SK-N-SH (cell line): ENCODE measurements at regions not wholly inside any gene's neighbourhood (a gene's known extent, or its start where the extent isn't known, plus 50 kb on each side); places are given as distances from the start of the nearest gene placed in this dataset.

Experiments
- EP300 ChIP-seq, 2 experiments: IDR thresholded peaks; 2 replicates each; pipeline versions ENCODE4 v1.4.0 to v1.6.1; 2012; ENCODE audit warnings: borderline replicate concordance in 1 of 2, low read depth in 1 of 2, low read length in 1 of 2
- FOXJ3 ChIP-seq: sonication (generic); formaldehyde crosslinking; IDR thresholded peaks from 2 replicates; pipeline ENCODE4 v1.5.1; 2020; ENCODE audit warnings: mild to moderate bottlenecking, missing genetic modification reagents
- GATA2 ChIP-seq: sonication (generic); formaldehyde crosslinking; IDR thresholded peaks from 2 replicates; pipeline ENCODE4 v1.5.0; 2020; ENCODE audit warnings: mild to moderate bottlenecking, missing genetic modification reagents
- JUND ChIP-seq: IDR thresholded peaks from 2 replicates; pipeline ENCODE4 v1.4.0; 2012
- NFIC ChIP-seq: IDR thresholded peaks from 2 replicates; pipeline ENCODE4 v1.4.0; 2012; ENCODE audit warnings: borderline replicate concordance
- POLR2AphosphoS5 ChIP-seq: IDR thresholded peaks from 2 replicates; pipeline ENCODE4 v1.6.1; 2012; ENCODE audit warnings: low read depth, low read length
- RFX5 ChIP-seq: IDR thresholded peaks from 2 replicates; pipeline ENCODE4 v1.6.1; 2012; ENCODE audit warnings: mild to moderate bottlenecking, improper control_type of control experiment, low read length
- TF ChIP-seq, protein P1 (sequence below): fragments of 200-600 bp; sonication (generic); IDR thresholded peaks from 2 replicates; pipeline ENCODE4 v1.6.1; 2017; ENCODE audit warnings: antibody characterized with exemption, mild to moderate bottlenecking, moderate library complexity
- TF ChIP-seq, protein P2 (sequence below): fragments of 150-350 bp; IDR thresholded peaks from 2 replicates; pipeline ENCODE4 v1.6.1; 2017; ENCODE audit warnings: antibody characterized with exemption, low read length, low read depth, borderline replicate concordance

DNA sequence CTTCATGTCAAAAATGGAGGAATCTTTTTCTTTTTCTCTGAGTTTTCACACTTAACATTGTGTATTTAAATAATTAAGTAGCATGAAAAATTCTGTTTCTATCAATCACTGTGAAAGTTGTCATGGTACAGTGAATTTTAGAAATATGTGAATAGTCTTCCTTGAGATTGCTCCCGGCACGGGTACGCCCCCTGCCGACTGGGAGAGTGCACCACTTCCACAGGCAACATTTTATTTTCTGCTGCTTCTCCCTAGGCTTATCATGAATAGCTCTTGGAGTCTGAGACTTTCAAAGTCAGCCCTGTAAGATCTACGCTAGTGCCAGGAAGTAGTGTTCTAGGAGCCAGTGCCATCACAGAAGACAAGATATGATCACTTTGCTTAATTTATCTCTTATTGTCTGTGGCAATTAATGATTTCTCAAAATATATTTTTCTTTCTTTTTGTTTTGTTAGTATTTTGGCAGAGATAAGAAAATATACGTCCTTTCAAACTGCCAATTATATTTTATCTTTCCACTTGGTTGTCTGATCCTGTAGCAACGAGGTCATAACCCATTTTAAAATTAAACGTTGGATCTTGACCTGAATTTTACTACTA is 763.8 kb upstream of the AADAT start:
- TF ChIP-seq, protein P1, sequence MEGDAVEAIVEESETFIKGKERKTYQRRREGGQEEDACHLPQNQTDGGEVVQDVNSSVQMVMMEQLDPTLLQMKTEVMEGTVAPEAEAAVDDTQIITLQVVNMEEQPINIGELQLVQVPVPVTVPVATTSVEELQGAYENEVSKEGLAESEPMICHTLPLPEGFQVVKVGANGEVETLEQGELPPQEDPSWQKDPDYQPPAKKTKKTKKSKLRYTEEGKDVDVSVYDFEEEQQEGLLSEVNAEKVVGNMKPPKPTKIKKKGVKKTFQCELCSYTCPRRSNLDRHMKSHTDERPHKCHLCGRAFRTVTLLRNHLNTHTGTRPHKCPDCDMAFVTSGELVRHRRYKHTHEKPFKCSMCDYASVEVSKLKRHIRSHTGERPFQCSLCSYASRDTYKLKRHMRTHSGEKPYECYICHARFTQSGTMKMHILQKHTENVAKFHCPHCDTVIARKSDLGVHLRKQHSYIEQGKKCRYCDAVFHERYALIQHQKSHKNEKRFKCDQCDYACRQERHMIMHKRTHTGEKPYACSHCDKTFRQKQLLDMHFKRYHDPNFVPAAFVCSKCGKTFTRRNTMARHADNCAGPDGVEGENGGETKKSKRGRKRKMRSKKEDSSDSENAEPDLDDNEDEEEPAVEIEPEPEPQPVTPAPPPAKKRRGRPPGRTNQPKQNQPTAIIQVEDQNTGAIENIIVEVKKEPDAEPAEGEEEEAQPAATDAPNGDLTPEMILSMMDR, result peak; percentile 94
- TF ChIP-seq POLR2AphosphoS5 (no peak), FOXJ3 (CRISPR knock-in tag) (no peak), EP300 (IDR thresholded peaks at IDR 0.05; ENCODE audit: borderline replicate concordance in 1 of 2, low read depth in 1 of 2, low read length in 1 of 2) (no peak), NFIC (no peak), RFX5 (no peak), GATA2 (CRISPR knock-in tag) (no peak), JUND (no peak)
- TF ChIP-seq, protein P2, sequence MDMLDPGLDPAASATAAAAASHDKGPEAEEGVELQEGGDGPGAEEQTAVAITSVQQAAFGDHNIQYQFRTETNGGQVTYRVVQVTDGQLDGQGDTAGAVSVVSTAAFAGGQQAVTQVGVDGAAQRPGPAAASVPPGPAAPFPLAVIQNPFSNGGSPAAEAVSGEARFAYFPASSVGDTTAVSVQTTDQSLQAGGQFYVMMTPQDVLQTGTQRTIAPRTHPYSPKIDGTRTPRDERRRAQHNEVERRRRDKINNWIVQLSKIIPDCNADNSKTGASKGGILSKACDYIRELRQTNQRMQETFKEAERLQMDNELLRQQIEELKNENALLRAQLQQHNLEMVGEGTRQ, result no peak
